ENCODE measurements at regions not wholly inside any gene's neighbourhood (a gene's known extent, or its start where the extent isn't known, plus 50 kb on each side); places are given as distances from the start of the nearest gene placed in this dataset.

DNA sequence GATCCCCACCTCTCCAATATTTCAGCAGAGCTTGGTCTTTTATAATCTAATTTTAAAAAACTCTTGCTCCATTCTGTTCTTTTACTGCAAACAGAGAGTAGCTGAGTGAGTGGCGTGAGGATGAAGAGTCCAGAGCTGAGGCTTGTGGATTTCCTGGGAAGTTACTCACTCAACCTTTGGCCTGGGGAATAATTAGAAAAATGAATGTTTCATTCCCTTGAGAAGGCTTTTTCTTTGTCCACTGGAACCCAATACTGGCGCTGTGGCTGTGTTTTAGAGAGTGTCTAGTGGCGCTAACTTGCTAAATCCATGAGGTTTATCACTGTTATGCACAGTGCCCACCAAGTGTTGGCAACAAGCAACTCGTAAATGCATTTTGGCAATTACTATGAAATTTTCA, 251.5 kb downstream of the HIVEP2 start:
- no peaks in the 10 kb centered on the region for H4K20me1 ChIP-seq (ENCODE audit: insufficient read depth, low read length)
- H3K79me2 ChIP-seq (ENCODE audit: insufficient read depth, low read length) = no peaks in the 10 kb centered on the region
- H3K9ac ChIP-seq (ENCODE audit: insufficient read depth, low read length, poor library complexity, severe bottlenecking) = no peak overlapping the region
- Mint-ChIP-seq H3K4me1 (peaks cover 22% of the 10 kb centered on the region), H3K27ac (no peak overlapping the region), H3K4me3 (no peak overlapping the region), H3K9me3 (no peaks in the 10 kb centered on the region), H3K36me3 (no peaks in the 10 kb centered on the region), H3K27me3 (ENCODE audit: low read depth in 3 of 3) (peaks cover 0 to 1% (median 1%) of the 10 kb centered on the region in 3 donors)
- H3K27ac ChIP-seq (ENCODE audit: low read depth in 1 of 2, low read length in 2 of 2) = no peak overlapping the region
- H3K4me3 ChIP-seq (replicated peaks in 1 of 3; ENCODE audit: low read depth in 2 of 3, low read length in 3 of 3) = no peak overlapping the region
- no peak overlapping the region for H3K4me2 ChIP-seq (replicated peaks; ENCODE audit: extremely low read depth, low read length, poor library complexity, severe bottlenecking)
- H3K4me1 ChIP-seq (ENCODE audit: control insufficient read depth in 1 of 2, insufficient read depth in 2 of 2, low read length in 2 of 2) = peaks cover 15 to 16% of the 10 kb centered on the region in 2 donors
- 100% methylated on average over 3 of the region's 4 CpGs for WGBS (ENCODE audit: insufficient coverage)
- no peak for TF ChIP-seq CTCF (IDR thresholded peaks at IDR 0.05)
- no peak for DNase-seq
- no peaks in the 10 kb centered on the region for H3K27me3 ChIP-seq (ENCODE audit: control insufficient read depth in 2 of 2, insufficient read depth in 2 of 2, low read length in 2 of 2)
- H3K36me3 ChIP-seq (replicated peaks in 1 of 2; ENCODE audit: control insufficient read depth in 1 of 2, insufficient read depth in 2 of 2, low read length in 2 of 2) = no peaks in the 10 kb centered on the region
- intact Hi-C loops (cut with micrococcal nuclease) = loop anchor here (5.0 to 10.0 kb wide), 3 partner anchors 251 to 734 kb away; partner anchors contain the start of gene HIVEP2 (in 1 of the 2)
- H2AFZ ChIP-seq (ENCODE audit: insufficient read depth, low read depth, low read length, poor library complexity, severe bottlenecking) = no peak overlapping the region
- no peaks in the 10 kb centered on the region for H3K9me3 ChIP-seq (replicated peaks in 1 of 2; ENCODE audit: control insufficient read depth in 1 of 2, insufficient read depth in 1 of 2, low read length in 2 of 2)

GRCh38 chr6:142694054-142694453, 250.9 kb downstream of the HIVEP2 start:
- TF ChIP-seq CTCF (IDR thresholded peaks at IDR 0.05) = no peak
- Histone ChIP-seq H3K9ac (ENCODE audit: insufficient read depth, low read length, poor library complexity, severe bottlenecking) (no peak overlapping the region), H3K27me3 (ENCODE audit: control insufficient read depth in 2 of 2, insufficient read depth in 2 of 2, low read length in 2 of 2) (no peaks in the 10 kb centered on the region), H3K79me2 (ENCODE audit: insufficient read depth, low read length) (no peaks in the 10 kb centered on the region), H2AFZ (ENCODE audit: insufficient read depth, low read depth, low read length, poor library complexity, severe bottlenecking) (no peak overlapping the region), H4K20me1 (ENCODE audit: insufficient read depth, low read length) (no peaks in the 10 kb centered on the region), H3K4me2 (replicated peaks; ENCODE audit: extremely low read depth, low read length, poor library complexity, severe bottlenecking) (no peak overlapping the region), H3K36me3 (replicated peaks in 1 of 2; ENCODE audit: control insufficient read depth in 1 of 2, insufficient read depth in 2 of 2, low read length in 2 of 2) (no peaks in the 10 kb centered on the region), H3K27ac (ENCODE audit: low read depth in 1 of 2, low read length in 2 of 2) (no peak overlapping the region), H3K9me3 (replicated peaks in 1 of 2; ENCODE audit: control insufficient read depth in 1 of 2, insufficient read depth in 1 of 2, low read length in 2 of 2) (no peaks in the 10 kb centered on the region), H3K4me1 (ENCODE audit: control insufficient read depth in 1 of 2, insufficient read depth in 2 of 2, low read length in 2 of 2) (peaks cover 16 to 19% of the 10 kb centered on the region in 2 donors), H3K4me3 (replicated peaks in 1 of 3; ENCODE audit: low read depth in 2 of 3, low read length in 3 of 3) (no peak overlapping the region)
- peaks cover 0 to 3% (median 1%) of the 10 kb centered on the region in 3 donors for H3K27me3 Mint-ChIP-seq (ENCODE audit: low read depth in 3 of 3)
- H3K27ac Mint-ChIP-seq = no peak overlapping the region
- 32% methylated on average over 2 of the region's 2 CpGs for WGBS (ENCODE audit: insufficient coverage)
- no peak for DNase-seq
- H3K9me3 Mint-ChIP-seq = no peaks in the 10 kb centered on the region
- no peaks in the 10 kb centered on the region for H3K36me3 Mint-ChIP-seq
- H3K4me3 Mint-ChIP-seq = no peak overlapping the region
- intact Hi-C loops (cut with micrococcal nuclease) = loop anchor here (5.0 to 10.0 kb wide), 3 partner anchors 251 to 733 kb away; partner anchors contain the start of gene HIVEP2 (in 1 of the 2)
- peaks cover 25% of the 10 kb centered on the region for H3K4me1 Mint-ChIP-seq

Data from CD14-positive monocyte (primary cell).